HG03060 (cell line): ENCODE measurements at regions not wholly inside any gene's neighbourhood (a gene's known extent, or its start where the extent isn't known, plus 50 kb on each side); places are given as distances from the start of the nearest gene placed in this dataset.
"Not testable (repeated sequence)": the region's sequence is repeated elsewhere in the genome, so short reads cannot be mapped to it uniquely, and the experiment has no call there.

Source experiments
- ATAC-seq: cut with Tn5 transposase; IDR thresholded peaks from one replicate; pipeline ENCODE4 v1.9.1; 2021; ENCODE audit warnings: low read depth, moderate number of reproducible peaks; ENCODE audit not compliant: unreplicated experiment

GRCh38 chr6:146980900-146981329, 223.3 kb upstream of the STXBP5 start:
- no peak for ATAC-seq

DNA sequence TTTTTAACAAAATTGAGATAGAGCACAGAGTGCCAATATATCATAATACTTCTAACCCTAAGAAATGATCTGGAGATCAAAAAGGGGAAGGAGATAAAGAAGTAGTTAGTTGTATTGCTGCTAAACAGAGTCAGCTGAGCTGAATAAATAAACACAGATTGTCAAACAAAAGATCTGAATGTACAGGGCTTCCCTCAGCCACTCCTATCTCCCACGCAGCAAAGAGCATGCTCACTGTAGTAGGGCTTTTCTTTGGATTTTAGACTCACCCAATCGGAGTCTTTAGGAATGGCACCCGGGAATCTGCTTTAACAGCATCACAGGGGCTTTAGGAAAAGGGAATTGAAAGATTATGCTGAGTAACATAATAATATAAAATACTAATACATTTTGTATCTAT, 222.2 kb upstream of the STXBP5 start:
- ATAC-seq, result no peak

GRCh38 chr6:146984251-146984924, 219.8 kb upstream of the STXBP5 start:
- ATAC-seq, result no peak

GRCh38 chr6:146985111-146985510, 219.1 kb upstream of the STXBP5 start:
- no peak for ATAC-seq

GRCh38 chr6:146985966-146986365, 218.3 kb upstream of the STXBP5 start:
- no peak for ATAC-seq

GRCh38 chr6:146987938-146988337, 216.3 kb upstream of the STXBP5 start:
- ATAC-seq, result not testable (repeated sequence)

GRCh38 chr6:146989860-146990259, 214.4 kb upstream of the STXBP5 start:
- no peak for ATAC-seq

GRCh38 chr6:146990284-146990683, 213.9 kb upstream of the STXBP5 start:
- no peak for ATAC-seq

- no peak for ATAC-seq
These were observed 213.1 kb upstream of the STXBP5 start for GRCh38 chr6:146990821-146991798.

- no peak for ATAC-seq
These were observed 207.2 kb upstream of the STXBP5 start for GRCh38 chr6:146997062-146997461.

DNA sequence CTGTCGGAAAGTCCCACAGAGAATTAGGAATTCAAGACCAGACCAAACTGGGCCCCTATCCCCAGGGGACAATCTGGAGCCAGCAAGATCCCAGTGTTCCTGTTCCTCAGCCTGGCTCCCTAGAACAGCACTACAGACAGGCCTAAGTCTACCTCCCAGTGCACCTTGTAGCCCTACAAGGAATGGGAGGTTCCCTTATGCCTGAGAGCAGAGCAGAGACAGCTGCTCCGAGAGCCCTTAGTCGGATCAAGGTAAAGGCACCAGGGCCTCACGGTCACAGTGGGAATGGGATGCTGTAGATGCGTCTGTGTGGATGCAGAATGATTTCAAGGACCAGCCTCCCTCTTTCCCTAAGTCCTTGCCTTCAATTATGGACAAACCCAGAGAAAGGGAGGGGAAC, 204.5 kb upstream of the STXBP5 start:
- ATAC-seq, result no peak

- no peak for ATAC-seq
These were observed 203.4 kb upstream of the STXBP5 start for GRCh38 chr6:147000545-147001488.

DNA sequence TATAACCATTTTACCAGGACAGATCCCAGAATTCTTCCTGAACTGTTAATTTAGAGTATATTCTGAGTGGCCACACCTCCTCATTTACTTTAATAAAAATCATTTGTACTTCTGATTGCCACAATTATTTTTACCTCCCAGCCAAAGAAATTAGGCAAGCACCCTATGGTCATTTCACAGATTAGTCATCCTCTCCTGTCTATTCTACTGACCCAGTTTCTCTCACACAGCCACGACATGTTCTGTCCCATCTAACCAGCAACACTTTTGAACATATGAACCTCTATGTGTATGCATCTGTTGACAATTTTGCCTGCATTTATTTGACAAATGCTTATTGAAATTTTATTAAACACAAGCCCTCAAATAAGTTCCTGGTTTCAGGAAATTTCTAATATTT, 202.6 kb upstream of the STXBP5 start:
- no peak for ATAC-seq

- no peak for ATAC-seq
These were observed 201.0 kb upstream of the STXBP5 start for GRCh38 chr6:147003186-147003585.

DNA sequence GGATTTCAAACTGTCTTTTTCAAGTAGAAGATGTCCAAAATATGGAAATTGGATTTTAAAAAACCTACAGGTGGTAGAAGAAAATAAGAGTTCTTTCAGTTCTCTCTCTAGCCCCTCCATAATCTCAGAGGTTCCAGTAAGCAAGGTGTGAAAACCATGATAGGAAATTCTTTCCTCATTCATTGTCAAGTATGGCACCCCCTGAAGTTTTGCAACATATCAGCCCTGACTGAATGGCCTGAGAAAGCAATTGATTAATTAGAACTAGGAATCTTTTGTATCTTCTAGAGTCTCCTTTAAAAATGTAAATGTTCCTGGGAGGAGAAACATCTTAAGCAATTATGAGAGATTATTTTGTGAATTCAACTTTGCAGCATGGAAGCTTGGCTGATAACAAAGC, 198.7 kb upstream of the STXBP5 start:
- ATAC-seq, result no peak

DNA sequence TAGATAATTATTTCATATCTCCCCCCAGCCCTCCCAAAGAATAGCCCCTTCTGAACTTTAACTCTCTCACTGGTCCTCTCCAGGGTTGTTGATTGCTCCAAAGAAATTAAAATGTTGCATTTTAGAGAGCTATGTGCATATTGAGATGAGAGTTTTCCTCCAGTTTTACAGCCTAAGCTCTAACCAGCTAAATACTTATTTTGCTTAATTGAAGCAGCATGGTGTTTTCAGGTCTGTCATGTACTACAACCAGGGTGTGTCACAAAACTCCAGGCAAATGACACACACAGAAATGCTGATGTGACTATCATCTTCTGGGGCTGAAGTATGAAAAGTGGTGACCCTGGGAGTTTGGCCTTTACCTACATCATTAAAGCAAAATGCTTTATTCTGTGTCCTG, 196.8 kb upstream of the STXBP5 start:
- no peak for ATAC-seq

- no peak for ATAC-seq
These were observed 194.9 kb upstream of the STXBP5 start for GRCh38 chr6:147009358-147009757.

DNA sequence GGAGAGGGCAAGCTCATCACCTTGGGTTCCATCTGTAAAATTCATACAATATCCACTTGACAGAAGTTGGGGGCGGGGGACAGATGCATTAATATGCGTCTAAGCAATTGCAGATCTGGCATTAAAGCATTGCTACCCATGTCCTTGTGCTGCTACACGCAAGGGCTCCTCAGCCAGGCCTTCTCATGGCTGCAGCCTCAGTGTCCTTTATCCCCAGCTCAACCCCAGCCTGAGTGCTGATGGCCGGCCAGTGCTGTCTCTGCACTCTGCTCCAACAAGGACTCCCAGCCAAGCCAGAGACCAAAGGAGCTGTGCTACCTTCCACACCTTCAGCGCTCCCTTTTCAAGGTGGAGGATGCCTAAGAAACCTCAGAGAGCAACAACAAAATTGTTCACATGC, 188.5 kb upstream of the STXBP5 start:
- no peak for ATAC-seq

- ATAC-seq, result no peak
These were observed 187.8 kb upstream of the STXBP5 start for GRCh38 chr6:147016440-147016839.

DNA sequence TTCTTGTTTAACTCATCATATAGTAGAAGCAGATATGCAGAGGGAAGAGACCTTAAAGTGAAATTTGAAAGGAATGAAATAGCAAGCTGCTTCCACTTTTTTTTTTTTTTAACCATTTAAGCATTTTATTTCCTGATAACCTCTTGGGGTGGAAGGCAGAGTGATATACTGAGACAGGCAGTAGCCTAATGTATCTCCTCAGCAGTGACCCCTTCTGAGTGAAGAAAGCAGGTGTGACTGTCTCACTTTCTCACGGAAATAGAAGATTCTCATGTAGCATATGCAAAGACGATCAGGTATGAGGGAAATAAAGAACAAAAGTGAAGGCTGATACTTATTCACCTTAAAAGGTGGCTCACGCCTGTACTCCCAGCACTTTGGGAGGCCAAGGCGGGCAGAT, 187.1 kb upstream of the STXBP5 start:
- no peak for ATAC-seq

DNA sequence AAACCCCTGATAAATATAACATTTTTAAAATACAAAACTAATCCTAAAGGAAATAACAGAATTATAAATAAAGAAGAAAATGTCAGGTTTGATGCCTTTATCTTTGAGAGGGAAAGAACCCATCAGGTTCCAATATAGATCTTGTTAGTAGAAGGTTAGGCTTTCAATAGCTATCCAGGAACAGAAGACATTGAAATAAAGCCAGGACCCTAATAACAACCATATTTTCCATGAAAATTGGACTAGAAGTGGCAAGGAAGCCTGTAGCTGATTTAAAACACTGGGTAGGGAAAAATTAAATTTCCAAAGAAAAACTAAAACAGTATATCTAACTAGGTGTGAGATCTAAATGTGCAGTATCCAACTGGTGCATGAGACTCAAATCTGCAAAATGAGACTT, 185.2 kb upstream of the STXBP5 start:
- no peak for ATAC-seq
